Astrocyte (in vitro differentiated cells and primary cell): ENCODE measurements at regions not wholly inside any gene's neighbourhood (a gene's known extent, or its start where the extent isn't known, plus 50 kb on each side); places are given as distances from the start of the nearest gene placed in this dataset.

ENCODE experiments used
- DNase-seq: peaks from one replicate; pipeline ENCODE4 v3.0.0-alpha.2; 2010; ENCODE audit warnings: low read depth
- FAIRE-seq: peaks from 2 replicates; lab custom pipeline; 2011; peaks lifted over from hg19 to GRCh38; lab: Jason Lieb, UNC
- H2AFZ ChIP-seq: 2 replicates; pipeline ENCODE4 v1.6.0; 2012; ENCODE audit warnings: low read depth, low read length, inconsistent platforms
- H3K27ac ChIP-seq: 2 replicates; pipeline ENCODE4 v1.5.1; 2011; ENCODE audit warnings: low read depth, low read length, inconsistent platforms
- H3K27me3 ChIP-seq: 2 replicates; pipeline ENCODE4 v1.6.0; 2011; ENCODE audit warnings: low read length, inconsistent platforms; ENCODE audit not compliant: insufficient read depth
- H3K36me3 ChIP-seq: 2 replicates; pipeline ENCODE4 v1.5.1; 2011; ENCODE audit warnings: low read length, inconsistent platforms; ENCODE audit not compliant: insufficient read depth
- H3K4me1 ChIP-seq: 2 replicates; pipeline ENCODE4 v1.5.1; 2011; ENCODE audit warnings: low read length, inconsistent platforms; ENCODE audit not compliant: insufficient read depth
- H3K4me2 ChIP-seq: 2 replicates; pipeline ENCODE4 v1.6.0; 2012; ENCODE audit warnings: low read length, inconsistent platforms
- H3K4me3 ChIP-seq: 2 replicates; pipeline ENCODE4 v1.5.1; 2011; ENCODE audit warnings: low read depth, mild to moderate bottlenecking, low read length, inconsistent platforms; ENCODE audit not compliant: insufficient read depth
- H3K79me2 ChIP-seq: 2 replicates; pipeline ENCODE4 v1.6.0; 2012; ENCODE audit warnings: mild to moderate bottlenecking, low read length, inconsistent platforms; ENCODE audit not compliant: insufficient read depth
- H3K9ac ChIP-seq: 2 replicates; pipeline ENCODE4 v1.6.0; 2012; ENCODE audit warnings: mild to moderate bottlenecking, low read length, inconsistent platforms
- H3K9me3 ChIP-seq: 2 replicates; pipeline ENCODE4 v1.5.1; 2012; ENCODE audit warnings: low read depth, mild to moderate bottlenecking, low read length, inconsistent platforms; ENCODE audit not compliant: insufficient read depth
- H4K20me1 ChIP-seq: 2 replicates; pipeline ENCODE4 v1.6.0; 2012; ENCODE audit warnings: low read length, inconsistent platforms; ENCODE audit not compliant: insufficient read depth
- H3K27ac Mint-ChIP-seq: one replicate; pipeline ENCODE4 v1.8.0; 2021; ENCODE audit warnings: mild to moderate bottlenecking, mixed read lengths; ENCODE audit not compliant: unreplicated experiment
- H3K27me3 Mint-ChIP-seq: one replicate; pipeline ENCODE4 v1.8.0; 2021; ENCODE audit warnings: low read depth, mixed read lengths; ENCODE audit not compliant: unreplicated experiment
- H3K36me3 Mint-ChIP-seq: one replicate; pipeline ENCODE4 v1.8.0; 2021; ENCODE audit warnings: low read depth, mixed read lengths; ENCODE audit not compliant: unreplicated experiment
- H3K4me1 Mint-ChIP-seq: one replicate; pipeline ENCODE4 v1.8.0; 2021; ENCODE audit warnings: low read depth, mixed read lengths; ENCODE audit not compliant: unreplicated experiment
- H3K4me3 Mint-ChIP-seq: one replicate; pipeline ENCODE4 v1.8.0; 2021; ENCODE audit warnings: mild to moderate bottlenecking, moderate library complexity, mixed read lengths; ENCODE audit not compliant: unreplicated experiment
- H3K9me3 Mint-ChIP-seq: one replicate; pipeline ENCODE4 v1.8.0; 2021; ENCODE audit warnings: mild to moderate bottlenecking, mixed read lengths; ENCODE audit not compliant: unreplicated experiment
- EZH2 ChIP-seq: IDR thresholded peaks from 2 replicates; pipeline ENCODE4 v1.6.1; 2012; ENCODE audit warnings: mild to moderate bottlenecking, low read length, inconsistent platforms; ENCODE audit not compliant: insufficient read depth
- TF ChIP-seq, protein P1 (sequence below): IDR thresholded peaks from 2 replicates; pipeline ENCODE4 v1.5.1; 2011; ENCODE audit warnings: low read depth, mild to moderate bottlenecking, inconsistent platforms, low read length, moderate library complexity; ENCODE audit not compliant: insufficient read depth

DNA sequence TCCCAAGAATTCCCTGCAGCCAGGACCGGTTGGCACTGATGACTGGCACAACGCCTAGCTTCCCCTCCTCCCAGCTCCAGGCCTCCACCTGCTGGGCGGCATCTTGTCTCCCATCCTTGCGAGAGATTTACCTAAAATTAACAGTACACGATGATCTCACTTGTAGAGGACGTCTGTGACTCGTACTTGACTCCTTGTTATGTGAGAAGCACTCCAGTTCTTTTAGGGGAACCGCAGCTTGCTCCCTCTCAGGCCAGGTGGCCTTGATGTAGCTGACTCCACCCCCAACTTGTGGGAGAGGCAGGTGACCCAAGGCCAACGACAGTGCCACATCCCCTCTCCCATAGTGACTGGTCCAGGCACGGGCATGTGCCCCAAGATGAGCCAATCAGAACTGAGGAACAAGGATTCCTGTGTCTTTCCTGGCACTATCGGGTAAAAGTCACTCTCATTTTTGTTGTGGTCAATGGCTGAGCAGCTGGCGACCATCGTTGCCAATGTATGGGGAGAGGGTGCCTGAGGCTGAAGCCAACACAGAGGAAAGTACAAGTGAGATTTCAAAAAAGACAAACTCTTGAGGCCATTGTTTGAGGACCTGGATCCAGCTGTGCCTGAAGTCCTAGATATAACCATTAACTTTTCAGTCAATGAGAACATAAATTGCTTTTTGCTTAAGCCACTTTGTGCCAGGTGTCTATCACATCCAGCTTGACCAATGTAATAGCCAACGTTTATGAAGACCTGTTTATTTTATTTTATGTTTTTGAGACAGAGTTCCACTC, 208.7 kb downstream of the RBM19 start:
- no peak overlapping the region for H3K4me2 ChIP-seq
- no peak overlapping the region for H3K9ac ChIP-seq
- H3K27ac ChIP-seq, result no peak overlapping the region
- no peaks in the 10 kb centered on the region for H3K36me3 ChIP-seq
- Mint-ChIP-seq H3K27me3 (peaks cover 41% of the 10 kb centered on the region), H3K4me3 (no peak overlapping the region), H3K27ac (no peak overlapping the region), H3K9me3 (no peaks in the 10 kb centered on the region), H3K4me1 (peaks cover 3% of the 10 kb centered on the region), H3K36me3 (no peaks in the 10 kb centered on the region)
- no peak overlapping the region for H2AFZ ChIP-seq
- H3K4me1 ChIP-seq, result no peaks in the 10 kb centered on the region
- peaks cover 18% of the 10 kb centered on the region for H3K27me3 ChIP-seq
- no peak for DNase-seq
- peaks cover 2% of the 10 kb centered on the region for H3K9me3 ChIP-seq
- no peaks in the 10 kb centered on the region for H4K20me1 ChIP-seq
- no peaks in the 10 kb centered on the region for H3K79me2 ChIP-seq
- FAIRE-seq, result no peak
- H3K4me3 ChIP-seq, result no peak overlapping the region
- TF ChIP-seq, protein P1, sequence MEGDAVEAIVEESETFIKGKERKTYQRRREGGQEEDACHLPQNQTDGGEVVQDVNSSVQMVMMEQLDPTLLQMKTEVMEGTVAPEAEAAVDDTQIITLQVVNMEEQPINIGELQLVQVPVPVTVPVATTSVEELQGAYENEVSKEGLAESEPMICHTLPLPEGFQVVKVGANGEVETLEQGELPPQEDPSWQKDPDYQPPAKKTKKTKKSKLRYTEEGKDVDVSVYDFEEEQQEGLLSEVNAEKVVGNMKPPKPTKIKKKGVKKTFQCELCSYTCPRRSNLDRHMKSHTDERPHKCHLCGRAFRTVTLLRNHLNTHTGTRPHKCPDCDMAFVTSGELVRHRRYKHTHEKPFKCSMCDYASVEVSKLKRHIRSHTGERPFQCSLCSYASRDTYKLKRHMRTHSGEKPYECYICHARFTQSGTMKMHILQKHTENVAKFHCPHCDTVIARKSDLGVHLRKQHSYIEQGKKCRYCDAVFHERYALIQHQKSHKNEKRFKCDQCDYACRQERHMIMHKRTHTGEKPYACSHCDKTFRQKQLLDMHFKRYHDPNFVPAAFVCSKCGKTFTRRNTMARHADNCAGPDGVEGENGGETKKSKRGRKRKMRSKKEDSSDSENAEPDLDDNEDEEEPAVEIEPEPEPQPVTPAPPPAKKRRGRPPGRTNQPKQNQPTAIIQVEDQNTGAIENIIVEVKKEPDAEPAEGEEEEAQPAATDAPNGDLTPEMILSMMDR, result no peak
- no peak for TF ChIP-seq EZH2

- Histone ChIP-seq H3K9ac (no peak overlapping the region), H3K27me3 (peaks cover 16% of the 10 kb centered on the region), H3K36me3 (no peaks in the 10 kb centered on the region), H3K4me2 (no peak overlapping the region), H3K4me1 (no peaks in the 10 kb centered on the region), H3K9me3 (peaks cover 2% of the 10 kb centered on the region), H2AFZ (no peak overlapping the region), H3K79me2 (no peaks in the 10 kb centered on the region), H3K27ac (no peak overlapping the region), H3K4me3 (no peak overlapping the region), H4K20me1 (no peaks in the 10 kb centered on the region)
- DNase-seq (no peak), FAIRE-seq (no peak)
- Mint-ChIP-seq H3K27ac (no peak overlapping the region), H3K4me1 (no peaks in the 10 kb centered on the region), H3K27me3 (peaks cover 45% of the 10 kb centered on the region), H3K9me3 (peaks cover 5% of the 10 kb centered on the region), H3K36me3 (no peaks in the 10 kb centered on the region), H3K4me3 (no peak overlapping the region)
- TF ChIP-seq EZH2, result no peak
- TF ChIP-seq, protein P1, result no peak
These were observed 209.5 kb downstream of the RBM19 start for GRCh38 chr12:113756609-113757008.

DNA sequence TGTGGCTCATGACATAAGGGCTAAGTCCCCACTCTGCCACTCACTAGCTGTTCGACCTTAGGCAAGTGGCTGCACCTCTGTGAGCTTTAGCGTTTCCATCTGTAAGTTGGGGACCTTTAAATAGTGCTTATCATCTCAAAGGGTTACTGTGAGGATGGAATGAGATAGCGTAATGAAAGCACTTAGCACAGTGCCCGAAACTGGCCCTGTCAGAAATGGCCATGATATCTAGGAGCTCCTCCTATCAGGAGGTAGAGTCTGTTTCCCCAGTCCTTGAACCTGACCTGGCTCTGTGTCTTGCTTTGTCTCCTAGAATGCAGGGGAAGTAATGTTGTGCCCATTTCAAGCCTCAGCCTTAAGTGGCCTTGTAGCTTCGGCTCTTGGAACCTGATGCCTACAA, 211.0 kb downstream of the RBM19 start:
- Histone ChIP-seq H3K4me1 (no peaks in the 10 kb centered on the region), H3K27ac (no peak overlapping the region), H4K20me1 (no peaks in the 10 kb centered on the region), H3K79me2 (no peaks in the 10 kb centered on the region), H3K36me3 (no peaks in the 10 kb centered on the region), H2AFZ (no peak overlapping the region), H3K4me3 (no peak overlapping the region), H3K9ac (no peak overlapping the region), H3K4me2 (no peak overlapping the region), H3K9me3 (peaks cover 2% of the 10 kb centered on the region), H3K27me3 (peaks cover 15% of the 10 kb centered on the region)
- Mint-ChIP-seq H3K4me3 (no peak overlapping the region), H3K9me3 (peaks cover 8% of the 10 kb centered on the region), H3K27me3 (peaks cover 49% of the 10 kb centered on the region), H3K36me3 (no peaks in the 10 kb centered on the region), H3K27ac (no peak overlapping the region), H3K4me1 (no peaks in the 10 kb centered on the region)
- TF ChIP-seq, protein P1, result no peak
- TF ChIP-seq EZH2, result no peak
- DNase-seq (no peak), FAIRE-seq (no peak)
